GM12874 (cell line): ENCODE measurements at regions not wholly inside any gene's neighbourhood (a gene's known extent, or its start where the extent isn't known, plus 50 kb on each side); places are given as distances from the start of the nearest gene placed in this dataset.

Experiments
- CTCF ChIP-seq: IDR thresholded peaks from 2 replicates; pipeline ENCODE4 v1.5.1; 2011; ENCODE audit warnings: low read depth, mild to moderate bottlenecking, control low read depth, low read length, moderate library complexity; ENCODE audit not compliant: insufficient read depth

GRCh38 chr7:25494896-25495295 lies 266.6 kb upstream of the NPVF start:
- TF ChIP-seq CTCF: no peak

GRCh38 chr7:25495342-25496250 lies 267.3 kb upstream of the NPVF start:
- no peak for TF ChIP-seq CTCF

- no peak for TF ChIP-seq CTCF
These were observed 268.4 kb upstream of the NPVF start for GRCh38 chr7:25496476-25497368.

GRCh38 chr7:25500393-25500921 lies 272.2 kb upstream of the NPVF start:
- TF ChIP-seq CTCF: no peak

GRCh38 chr7:25503306-25503705 lies 275.0 kb upstream of the NPVF start:
- no peak for TF ChIP-seq CTCF

GRCh38 chr7:25512061-25512687 lies 283.9 kb upstream of the NPVF start:
- no peak for TF ChIP-seq CTCF
